Peyer's patch (tissue), 4 donors: ENCODE measurements at regions not wholly inside any gene's neighbourhood (a gene's known extent, or its start where the extent isn't known, plus 50 kb on each side); places are given as distances from the start of the nearest gene placed in this dataset.

Source experiments
- CTCF ChIP-seq, 6 experiments: fragments of 450-650 bp in 4 of 6; fragments of 200-600 bp in 2 of 6; sonication (generic) in 1 of 6; IDR thresholded peaks; one replicate each; pipeline ENCODE4 v1.5.1; 2017 to 2019; ENCODE audit warnings: antibody characterized with exemption in 6 of 6, mild to moderate bottlenecking in 3 of 6, moderate library complexity in 1 of 6
- POLR2A ChIP-seq, 2 donors: fragments of 450-650 bp; IDR thresholded peaks; one replicate each; pipeline ENCODE4 v1.5.1; 2017; ENCODE audit warnings: antibody characterized with exemption in 2 of 2, mild to moderate bottlenecking in 2 of 2, moderate library complexity in 2 of 2

- no peak for TF ChIP-seq CTCF (IDR thresholded peaks at IDR 0.05)
- TF ChIP-seq POLR2A (IDR thresholded peaks at IDR 0.05) = no peak
These were observed 164.9 kb upstream of the ADAMTS9 start for GRCh38 chr3:64852738-64853137.
